Gastrocnemius medialis (tissue), 4 donors: ENCODE measurements at regions not wholly inside any gene's neighbourhood (a gene's known extent, or its start where the extent isn't known, plus 50 kb on each side); places are given as distances from the start of the nearest gene placed in this dataset.

Experiments used
- ATAC-seq, 2 donors: fragments of 150-250 bp; one replicate each; pipeline ENCODE4 v1.9.1; 2016
- DNase-seq, 2 donors: peaks; one replicate each; pipeline ENCODE4 v3.0.0-alpha.2; 2019
- H3K27ac ChIP-seq, 4 donors: fragments of 200-600 bp; sonication (generic); 1 replicate in 1 of 4; 2 replicates in 3 of 4; pipeline ENCODE4 v1.5.1; 2016 to 2018; ENCODE audit warnings: mild to moderate bottlenecking in 2 of 4, moderate library complexity in 1 of 4
- H3K27me3 ChIP-seq, 3 donors: fragments of 200-600 bp; sonication (generic) in 2 of 3; 1 replicate in 1 of 3; 2 replicates in 2 of 3; pipeline versions ENCODE4 v1.5.1 to v1.6.0; 2016 to 2019; ENCODE audit warnings: mild to moderate bottlenecking in 1 of 3, moderate library complexity in 1 of 3
- H3K36me3 ChIP-seq, 2 donors: fragments of 200-600 bp; sonication (generic) in 1 of 2; one replicate each; pipeline ENCODE4 v1.5.1; 2017 to 2018
- H3K4me1 ChIP-seq, 2 donors: fragments of 200-600 bp; sonication (generic) in 1 of 2; one replicate each; pipeline ENCODE4 v1.5.1; 2016 to 2017; ENCODE audit warnings: mild to moderate bottlenecking in 2 of 2
- H3K4me3 ChIP-seq, 4 donors: fragments of 200-600 bp; sonication (generic) in 3 of 4; 1 replicate in 1 of 4; 2 replicates in 3 of 4; pipeline ENCODE4 v1.5.1; 2016 to 2019; ENCODE audit warnings: mild to moderate bottlenecking in 2 of 4
- H3K9me3 ChIP-seq, 3 donors: fragments of 200-600 bp; sonication (generic) in 2 of 3; 1 replicate in 1 of 3; 2 replicates in 2 of 3; pipeline ENCODE4 v1.5.1; 2016 to 2019
- CTCF ChIP-seq, 5 experiments: fragments of 450-650 bp in 3 of 5; fragments of 200-600 bp in 2 of 5; sonication (generic) in 2 of 5; IDR thresholded peaks in 4 of 5; conservative IDR thresholded peaks in 1 of 5; 1 replicate in 4 of 5; 2 replicates in 1 of 5; pipeline ENCODE4 v1.5.1; 2016 to 2019; ENCODE audit warnings: antibody characterized with exemption in 5 of 5, mild to moderate bottlenecking in 3 of 5, moderate library complexity in 3 of 5
- POLR2A ChIP-seq, 2 donors: fragments of 450-650 bp; IDR thresholded peaks; one replicate each; pipeline ENCODE4 v1.6.1; 2017; ENCODE audit warnings: antibody characterized with exemption in 2 of 2, mild to moderate bottlenecking in 2 of 2, moderate library complexity in 2 of 2
- in situ Hi-C, 4 donors: fragments of 200-750 bp; cut with MboI; loops; one replicate each; pipeline versions ENCODE4 v1.15.0 to v1.8.0; 2017; ENCODE audit warnings: low sequenced_read_pairs in 4 of 4
- intact Hi-C: fragments of 100-400 bp; cut with DNase I; formaldehyde crosslinking; loops from one replicate; pipeline ENCODE4 v1.15.1; 2023; ENCODE audit warnings: low total_unique reads

- DNase-seq (no peak), ATAC-seq (no peak)
- Histone ChIP-seq H3K36me3 (no peaks in the 10 kb centered on the region), H3K4me3 (no peak overlapping the region), H3K27me3 (no peaks in the 10 kb centered on the region), H3K9me3 (no peaks in the 10 kb centered on the region), H3K27ac (no peak overlapping the region), H3K4me1 (no peaks in the 10 kb centered on the region)
- in situ Hi-C loops (no loop called here), intact Hi-C loops (no loop called here)
- TF ChIP-seq POLR2A (IDR thresholded peaks at IDR 0.05) = no peak
- TF ChIP-seq CTCF (IDR thresholded peaks at IDR 0.05 in 4 of 5, conservative IDR thresholded peaks at IDR 0.05 in 1 of 5) = no peak
Observed at GRCh38 chr15:100788418-100789105, 91.1 kb upstream of the ALDH1A3 start.

- no peak overlapping the region for H3K4me3 ChIP-seq
- no peaks in the 10 kb centered on the region for H3K9me3 ChIP-seq
- H3K27ac ChIP-seq = no peak overlapping the region
- DNase-seq (no peak), ATAC-seq (no peak)
- no peaks in the 10 kb centered on the region for H3K36me3 ChIP-seq
- no peak for TF ChIP-seq POLR2A (IDR thresholded peaks at IDR 0.05)
- TF ChIP-seq CTCF (IDR thresholded peaks at IDR 0.05 in 4 of 5, conservative IDR thresholded peaks at IDR 0.05 in 1 of 5) = no peak
- H3K4me1 ChIP-seq = no peaks in the 10 kb centered on the region
- in situ Hi-C loops (no loop called here), intact Hi-C loops (no loop called here)
- no peaks in the 10 kb centered on the region for H3K27me3 ChIP-seq
Observed at GRCh38 chr15:100790786-100791265, 88.8 kb upstream of the ALDH1A3 start.

- intact Hi-C loops (no loop called here), in situ Hi-C loops (no loop called here)
- DNase-seq (no peak), ATAC-seq (no peak)
- no peaks in the 10 kb centered on the region for H3K4me1 ChIP-seq
- H3K36me3 ChIP-seq = no peaks in the 10 kb centered on the region
- no peaks in the 10 kb centered on the region for H3K27me3 ChIP-seq
- no peak overlapping the region for H3K4me3 ChIP-seq
- H3K27ac ChIP-seq = no peak overlapping the region
- H3K9me3 ChIP-seq = peaks cover 0 to 3% (median 0%) of the 10 kb centered on the region in 3 donors
- TF ChIP-seq CTCF (IDR thresholded peaks at IDR 0.05 in 4 of 5, conservative IDR thresholded peaks at IDR 0.05 in 1 of 5) (no peak), POLR2A (IDR thresholded peaks at IDR 0.05) (no peak)
Observed at GRCh38 chr15:100794008-100794407, 85.6 kb upstream of the ALDH1A3 start.

- Histone ChIP-seq H3K4me1 (no peaks in the 10 kb centered on the region), H3K9me3 (peaks cover 0 to 3% (median 0%) of the 10 kb centered on the region in 3 donors), H3K36me3 (no peaks in the 10 kb centered on the region), H3K4me3 (no peak overlapping the region), H3K27me3 (no peaks in the 10 kb centered on the region), H3K27ac (no peak overlapping the region)
- DNase-seq (no peak), ATAC-seq (no peak)
- TF ChIP-seq CTCF (IDR thresholded peaks at IDR 0.05 in 4 of 5, conservative IDR thresholded peaks at IDR 0.05 in 1 of 5) = no peak
- no peak for TF ChIP-seq POLR2A (IDR thresholded peaks at IDR 0.05)
- in situ Hi-C loops (no loop called here), intact Hi-C loops (no loop called here)
Observed at GRCh38 chr15:100801256-100801900, 78.3 kb upstream of the ALDH1A3 start.
